PC-9 (cell line): ENCODE measurements at regions not wholly inside any gene's neighbourhood (a gene's known extent, or its start where the extent isn't known, plus 50 kb on each side); places are given as distances from the start of the nearest gene placed in this dataset.

Source experiments
- CTCF ChIP-seq: fragments of 200-600 bp; sonication (generic); conservative IDR thresholded peaks from 2 replicates; pipeline ENCODE4 v1.6.1; 2017; ENCODE audit warnings: mixed run types, antibody characterized with exemption, mild to moderate bottlenecking, moderate library complexity
- EZH2 ChIP-seq: fragments of 200-600 bp; sonication (generic); IDR thresholded peaks from 2 replicates; pipeline ENCODE4 v1.8.0; 2017; ENCODE audit warnings: antibody characterized with exemption, low read depth

- TF ChIP-seq CTCF: no peak
- TF ChIP-seq EZH2: no peak
Observed at GRCh38 chr15:46703871-46704637, 1013.3 kb upstream of the SEMA6D start.
